Retinal pigment epithelial cell (primary cell): ENCODE measurements at regions not wholly inside any gene's neighbourhood (a gene's known extent, or its start where the extent isn't known, plus 50 kb on each side); places are given as distances from the start of the nearest gene placed in this dataset.
A peak's percentile ranks its signal among the peaks of the same experiment; 100 is the strongest.

ENCODE experiments used
- DNase-seq: peaks from one replicate; pipeline ENCODE4 v3.0.0-alpha.2; 2010; ENCODE audit warnings: low read depth
- H3K4me3 ChIP-seq: 2 replicates; pipeline ENCODE4 v1.5.1; 2011; ENCODE audit warnings: mild to moderate bottlenecking, low read length, control low read depth, moderate library complexity
- TF ChIP-seq, protein P1 (sequence below): conservative IDR thresholded peaks from 2 replicates; pipeline ENCODE4 v1.5.1; 2011; ENCODE audit warnings: low read depth, low read length, control low read depth, inconsistent platforms

DNA sequence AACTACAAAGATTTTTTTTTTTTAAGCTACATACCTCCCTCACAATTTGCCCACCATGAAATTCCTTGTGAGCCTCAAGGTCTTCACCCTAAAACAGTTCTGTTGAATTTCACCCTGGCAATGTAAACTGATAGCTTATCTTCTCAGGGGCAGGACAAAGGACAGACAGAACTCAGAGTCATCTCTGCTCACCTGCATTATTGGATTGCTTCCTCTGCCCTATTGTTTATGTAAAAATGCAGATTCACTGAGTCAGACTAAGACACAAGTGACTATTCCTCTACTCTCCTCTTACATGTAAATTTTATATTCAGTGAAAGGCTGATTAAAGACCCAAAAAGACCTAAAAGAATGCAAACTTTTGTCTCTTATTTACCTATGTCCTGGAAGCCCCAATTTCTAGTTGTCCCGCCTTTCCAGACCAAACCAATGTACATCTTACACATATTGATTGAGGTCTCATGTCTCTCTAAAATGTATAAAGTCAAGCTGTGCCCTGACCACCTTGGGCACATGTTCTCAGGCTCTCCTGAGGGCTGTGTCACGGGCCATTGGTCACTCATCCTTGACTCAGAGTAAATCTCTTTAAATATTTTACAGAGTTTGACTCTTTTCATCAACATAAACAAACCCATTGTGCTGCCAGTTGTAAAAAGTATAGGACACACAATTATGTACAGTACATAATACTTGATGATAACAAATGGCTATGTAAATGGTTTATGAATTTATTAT is 440.2 kb downstream of the HTR7 start:
- H3K4me3 ChIP-seq = no peak overlapping the region
- no peak for DNase-seq
- TF ChIP-seq, protein P1, sequence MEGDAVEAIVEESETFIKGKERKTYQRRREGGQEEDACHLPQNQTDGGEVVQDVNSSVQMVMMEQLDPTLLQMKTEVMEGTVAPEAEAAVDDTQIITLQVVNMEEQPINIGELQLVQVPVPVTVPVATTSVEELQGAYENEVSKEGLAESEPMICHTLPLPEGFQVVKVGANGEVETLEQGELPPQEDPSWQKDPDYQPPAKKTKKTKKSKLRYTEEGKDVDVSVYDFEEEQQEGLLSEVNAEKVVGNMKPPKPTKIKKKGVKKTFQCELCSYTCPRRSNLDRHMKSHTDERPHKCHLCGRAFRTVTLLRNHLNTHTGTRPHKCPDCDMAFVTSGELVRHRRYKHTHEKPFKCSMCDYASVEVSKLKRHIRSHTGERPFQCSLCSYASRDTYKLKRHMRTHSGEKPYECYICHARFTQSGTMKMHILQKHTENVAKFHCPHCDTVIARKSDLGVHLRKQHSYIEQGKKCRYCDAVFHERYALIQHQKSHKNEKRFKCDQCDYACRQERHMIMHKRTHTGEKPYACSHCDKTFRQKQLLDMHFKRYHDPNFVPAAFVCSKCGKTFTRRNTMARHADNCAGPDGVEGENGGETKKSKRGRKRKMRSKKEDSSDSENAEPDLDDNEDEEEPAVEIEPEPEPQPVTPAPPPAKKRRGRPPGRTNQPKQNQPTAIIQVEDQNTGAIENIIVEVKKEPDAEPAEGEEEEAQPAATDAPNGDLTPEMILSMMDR = no peak

DNA sequence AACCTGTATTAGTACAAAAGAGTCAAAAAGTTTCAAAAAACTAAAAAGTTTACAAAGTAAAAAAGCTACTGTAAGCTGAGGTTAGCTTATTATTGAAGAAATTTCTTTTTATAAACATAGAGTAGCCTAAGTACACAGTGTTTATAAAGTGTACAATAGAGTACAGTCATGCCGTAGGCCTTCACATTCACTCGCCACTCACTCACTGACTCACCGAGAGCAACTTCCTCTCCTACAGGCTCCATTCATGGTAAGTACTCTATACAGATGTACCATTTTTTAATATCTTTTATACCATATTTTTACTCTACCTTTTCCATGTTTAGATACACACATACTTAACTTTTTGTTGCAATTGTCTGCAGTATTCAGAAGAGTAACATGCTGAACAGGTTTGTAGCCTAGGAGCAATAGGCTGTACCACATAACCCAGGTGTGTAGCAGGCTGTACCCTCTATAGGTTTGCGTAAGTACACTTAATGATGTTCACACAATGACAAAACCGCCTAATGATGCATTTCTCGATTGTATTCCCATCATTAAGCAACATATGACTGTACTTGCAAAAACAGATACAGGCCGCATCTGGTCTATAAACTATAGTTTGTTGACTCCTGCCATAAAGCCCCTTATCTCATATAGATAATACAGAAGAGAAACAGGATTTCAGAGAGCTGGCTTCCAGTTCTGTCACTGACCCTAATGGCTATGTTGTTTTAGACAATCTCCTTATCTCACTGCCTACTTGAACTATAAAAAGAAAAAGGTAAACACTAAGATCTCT is 438.8 kb downstream of the HTR7 start:
- DNase-seq = peak; percentile 52
- TF ChIP-seq, protein P1 = no peak
- no peak overlapping the region for H3K4me3 ChIP-seq

DNA sequence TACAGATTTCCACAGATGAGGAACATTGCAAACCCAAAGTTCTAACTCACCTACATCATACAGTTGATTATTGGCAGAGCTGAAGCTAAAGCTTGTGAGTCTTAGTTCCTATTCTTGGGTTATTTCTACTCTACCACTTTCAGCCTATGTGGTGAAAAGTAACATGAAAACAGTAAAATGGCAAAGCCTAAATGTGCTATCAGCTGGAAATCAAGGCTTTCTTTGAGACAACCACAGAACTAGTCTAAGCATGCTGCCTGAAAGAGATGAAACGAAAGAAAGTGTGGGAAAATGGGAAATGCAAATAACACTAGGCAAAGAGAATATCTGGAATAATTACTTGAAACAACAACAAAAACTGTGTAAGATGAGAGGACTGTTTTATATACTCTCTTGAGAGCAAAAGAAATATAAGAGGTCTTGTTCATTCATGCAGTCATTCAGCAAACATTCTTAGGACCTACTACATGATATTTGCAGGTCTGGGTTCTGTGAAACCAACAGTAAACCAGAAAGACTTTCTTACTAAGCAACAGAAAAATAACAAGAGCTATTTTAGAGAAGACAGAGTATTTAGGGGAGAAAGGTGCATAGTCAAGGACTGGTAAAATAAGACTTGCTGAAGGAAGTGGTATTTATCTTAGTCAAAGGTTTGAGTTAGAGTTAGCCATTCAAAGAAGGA is 437.1 kb downstream of the HTR7 start:
- H3K4me3 ChIP-seq = no peak overlapping the region
- TF ChIP-seq, protein P1 = no peak
- no peak for DNase-seq

DNA sequence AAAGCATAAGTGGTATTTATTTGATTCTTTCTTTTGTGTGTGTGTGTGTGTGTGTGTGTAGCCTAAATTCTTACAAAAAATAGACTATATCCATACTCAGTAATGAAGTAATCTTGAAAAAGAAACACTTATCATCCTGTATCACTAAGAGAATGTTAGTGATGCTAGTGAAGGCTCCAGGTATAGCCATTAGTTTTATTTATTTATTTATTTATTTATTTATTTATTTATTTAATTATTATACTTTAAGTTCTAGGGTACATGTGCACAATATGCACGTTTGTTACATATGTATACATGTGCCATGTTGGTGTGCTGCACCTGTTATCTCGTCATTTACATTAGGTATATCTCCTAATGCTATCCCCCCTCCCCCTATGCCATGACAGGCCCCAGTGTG is 436.0 kb downstream of the HTR7 start:
- H3K4me3 ChIP-seq = no peak overlapping the region
- TF ChIP-seq, protein P1 = no peak

DNA sequence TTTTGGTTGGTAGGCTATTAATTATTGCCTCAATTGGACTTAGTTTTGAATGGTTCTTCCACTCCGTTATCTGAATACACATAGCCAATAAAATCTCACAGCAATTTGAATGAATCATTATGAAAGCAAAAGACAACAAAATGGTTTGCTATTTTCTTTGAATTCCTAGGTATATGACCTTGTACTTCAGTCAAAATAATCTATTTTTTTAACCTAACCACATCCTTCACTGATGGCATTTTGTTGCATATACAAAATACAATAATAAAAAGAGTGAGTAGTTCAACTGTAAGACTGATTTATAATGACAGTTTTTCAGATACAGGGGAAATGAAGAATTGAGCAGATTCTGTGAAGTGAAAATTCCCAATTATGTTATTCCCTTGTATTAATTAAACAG is 433.1 kb downstream of the HTR7 start:
- TF ChIP-seq, protein P1 = no peak
- H3K4me3 ChIP-seq = no peak overlapping the region
- no peak for DNase-seq

More for the DNA sequence above, 436.0 kb downstream of the HTR7 start:
- DNase-seq = no peak

DNA sequence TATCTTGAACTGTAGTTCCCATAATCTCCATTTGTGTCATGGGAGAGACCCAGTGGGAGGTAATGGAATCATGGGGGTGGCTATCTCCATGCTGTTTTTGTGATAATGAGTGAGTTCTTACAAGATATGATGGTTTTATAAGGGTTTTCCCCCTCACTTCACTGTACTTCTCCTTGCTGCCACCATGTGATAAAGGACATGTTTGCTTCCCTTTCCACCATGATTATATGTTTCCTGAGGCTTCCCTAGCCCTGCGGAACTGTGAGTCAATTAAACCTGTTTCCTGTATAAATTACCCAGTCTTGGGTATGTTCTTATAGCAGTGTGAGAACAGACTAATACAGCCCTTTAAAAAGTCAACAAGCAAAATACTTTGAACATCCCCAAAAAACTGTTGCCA is 427.7 kb downstream of the HTR7 start:
- DNase-seq = no peak
- TF ChIP-seq, protein P1 = no peak
- H3K4me3 ChIP-seq = no peak overlapping the region
